Left colon (tissue), 2 donors: ENCODE measurements at regions not wholly inside any gene's neighbourhood (a gene's known extent, or its start where the extent isn't known, plus 50 kb on each side); places are given as distances from the start of the nearest gene placed in this dataset.

Experiments used
- ATAC-seq: fragments of 200-7000 bp; cut with Tn5 transposase; one replicate; pipeline ENCODE4 v1.9.1; 2020; ENCODE audit warnings: mild to moderate bottlenecking, moderate library complexity
- DNase-seq, 2 donors: peaks; one replicate each; pipeline ENCODE4 v3.0.0-alpha.2; 2020
- intact Hi-C, 2 donors: fragments of 100-400 bp; cut with DNase I in 1 of 2; cut with micrococcal nuclease in 1 of 2; formaldehyde crosslinking; loops; one replicate each; pipeline versions ENCODE4 v1.11.2 to v1.14.0; 2022; cut with DNase I, micrococcal nuclease
- donor health status: DM: no; HTN: no; CAD: no.
- donor health status: DM: yes; HTN: yes; CAD: no.

DNA sequence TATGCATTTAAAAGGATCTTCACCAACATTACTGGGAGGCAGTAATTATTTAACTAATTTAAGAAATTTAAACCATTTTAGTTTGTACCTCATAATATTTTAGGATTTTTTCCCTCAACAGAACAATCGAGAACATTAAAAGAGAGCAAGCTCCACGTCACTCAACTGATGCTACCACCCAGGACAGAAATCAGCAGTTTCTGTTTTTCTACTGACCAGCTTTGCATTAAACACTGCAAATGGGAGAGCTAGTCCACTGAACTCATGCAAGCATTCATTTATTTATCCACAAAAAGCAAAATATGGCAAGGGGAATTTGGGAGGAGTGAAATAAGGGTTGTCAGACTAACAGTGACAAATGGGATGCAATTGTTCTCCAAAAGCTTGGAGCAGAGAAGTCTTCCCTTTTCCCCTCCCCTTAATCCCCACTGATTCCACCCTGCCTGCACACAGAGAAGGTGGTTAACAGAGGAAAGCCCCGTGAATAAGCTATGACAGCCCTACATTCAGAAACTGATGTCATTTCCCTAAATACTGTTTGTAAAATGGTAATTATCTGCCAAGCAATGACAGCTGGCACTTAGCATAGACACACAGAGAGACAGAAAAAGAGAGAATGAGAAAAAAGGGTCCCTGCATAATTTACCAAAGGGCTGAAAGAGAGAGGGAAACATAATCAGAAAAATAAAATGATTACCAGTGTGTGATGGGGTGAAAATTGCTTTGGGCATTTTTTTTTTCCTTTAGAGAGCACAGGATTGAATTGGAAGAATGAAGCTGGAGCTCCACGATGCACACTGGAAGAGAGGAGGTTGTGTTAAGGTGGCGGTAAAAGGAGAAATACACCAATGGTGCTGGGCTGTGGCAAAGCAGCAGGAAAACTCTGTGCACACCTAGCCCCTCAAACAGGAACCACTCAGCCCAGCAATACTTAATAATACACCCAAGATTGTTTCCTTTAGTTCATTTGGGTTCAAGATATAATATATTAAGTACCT is 777.4 kb downstream of the TUSC7 start:
- ATAC-seq = no peak
- no peak for DNase-seq

DNA sequence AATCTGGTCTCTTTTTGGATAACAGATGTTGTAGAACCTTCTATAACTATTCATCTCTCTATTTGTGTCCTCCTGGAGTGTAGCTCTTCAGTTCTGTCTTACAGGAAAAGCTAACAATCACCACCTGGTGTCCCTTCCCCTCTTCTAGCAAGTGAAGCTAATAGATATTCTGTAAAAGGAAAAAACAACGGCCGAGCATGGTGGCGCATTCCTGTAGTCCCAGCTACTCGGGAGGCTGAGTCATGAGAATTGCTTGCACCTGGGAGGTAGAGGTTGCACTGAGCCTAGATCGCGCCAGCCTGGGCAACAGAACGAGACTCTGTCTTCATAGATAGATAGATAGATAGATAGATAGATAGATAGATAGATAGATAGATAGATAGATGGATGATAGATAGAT is 779.4 kb downstream of the TUSC7 start:
- no peak for DNase-seq
- intact Hi-C loops = no loop called here
- ATAC-seq = no peak

More for the DNA sequence above, 777.4 kb downstream of the TUSC7 start:
- intact Hi-C loops = no loop called here

DNA sequence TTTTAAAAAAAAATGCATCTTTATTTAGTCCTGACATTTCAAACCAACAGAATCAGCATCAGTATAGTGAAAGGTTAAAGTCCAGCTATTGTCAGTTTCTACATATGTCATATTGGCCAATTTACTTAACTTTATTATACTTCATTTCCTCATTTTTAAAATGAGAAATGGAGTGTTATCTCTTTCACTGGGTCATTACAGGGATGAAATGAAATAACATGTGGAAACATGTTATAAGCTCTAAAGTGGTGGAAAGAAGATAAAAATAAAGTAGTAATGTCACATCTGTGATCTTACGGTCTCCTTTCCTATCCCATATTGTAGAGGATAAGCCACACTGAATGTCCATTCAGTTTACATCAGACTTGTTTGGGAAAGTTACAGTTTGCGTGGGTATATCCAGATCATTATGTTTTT is 780.1 kb downstream of the TUSC7 start:
- peak; percentile 75 for ATAC-seq
- intact Hi-C loops = no loop called here

DNA sequence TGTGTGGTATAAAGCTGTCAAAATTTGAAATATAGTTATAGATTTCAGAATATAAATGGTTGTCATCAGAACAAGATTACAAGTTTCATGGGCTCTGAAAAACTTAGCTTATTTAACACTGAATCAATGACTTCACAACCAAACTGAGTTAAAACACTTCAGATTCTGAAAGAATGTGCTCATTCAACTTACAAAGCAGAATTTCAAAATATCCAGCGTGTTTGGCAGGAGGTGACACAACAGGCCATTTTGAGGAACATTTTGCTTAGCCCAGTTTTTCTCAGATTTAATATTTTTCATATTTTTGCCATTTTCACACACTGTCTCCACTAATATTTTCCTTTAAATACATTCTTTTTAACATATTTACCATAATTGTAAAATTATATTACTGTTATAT is 781.1 kb downstream of the TUSC7 start:
- DNase-seq (no peak), ATAC-seq (no peak)
- intact Hi-C loops = no loop called here

More for the DNA sequence above, 780.1 kb downstream of the TUSC7 start:
- DNase-seq = no peak

DNA sequence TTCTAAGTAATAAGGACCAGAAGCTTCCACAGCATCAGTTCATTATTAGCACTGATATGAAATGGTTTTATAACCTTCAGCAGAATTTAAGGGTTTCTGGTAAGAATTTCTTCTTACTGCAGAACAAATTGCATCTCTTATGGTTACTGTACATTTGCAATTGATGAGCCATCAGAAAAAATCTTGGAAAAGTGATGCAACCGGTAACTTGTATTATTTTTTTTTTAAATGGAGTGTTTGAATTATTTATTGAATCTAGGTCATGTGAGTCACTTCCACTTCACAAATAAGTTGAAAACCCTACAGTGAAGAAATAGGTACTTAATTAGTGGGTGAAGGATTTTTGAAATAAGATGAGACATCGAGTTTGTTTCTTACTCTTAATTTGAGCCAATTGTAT is 786.0 kb downstream of the TUSC7 start:
- DNase-seq = no peak
- no peak for ATAC-seq

DNA sequence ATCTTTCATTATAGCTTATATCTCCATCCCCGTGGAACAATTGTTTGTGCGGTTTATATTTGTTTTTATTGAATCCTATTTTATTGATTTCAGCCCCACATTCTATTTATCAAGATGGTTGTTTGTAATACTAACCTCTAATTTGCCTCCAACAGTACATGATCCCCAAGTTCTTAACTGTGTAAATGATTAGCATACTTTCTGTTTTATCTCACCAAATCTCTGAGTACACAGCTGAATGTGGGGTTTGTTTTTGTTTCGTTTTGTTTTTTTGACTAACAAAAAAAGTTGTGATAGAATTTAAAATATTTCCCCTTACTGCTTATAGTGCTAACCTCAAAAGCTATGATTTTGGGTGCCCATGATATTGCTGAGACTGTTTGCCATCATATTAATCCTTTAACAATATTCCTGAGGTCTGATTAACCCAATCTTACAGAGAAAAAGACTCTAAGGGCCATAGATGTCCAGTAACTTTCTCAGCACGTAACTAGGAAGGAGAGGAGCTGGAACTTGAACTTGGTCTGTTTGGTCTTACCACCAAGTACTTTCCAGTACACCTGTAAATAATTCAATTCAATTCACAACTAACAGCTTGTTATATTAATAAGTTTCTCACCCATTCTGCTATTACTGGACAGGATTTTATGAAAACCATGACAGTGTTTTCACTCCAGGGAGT is 789.8 kb downstream of the TUSC7 start:
- no peak for ATAC-seq
- intact Hi-C loops = no loop called here
- no peak for DNase-seq

More for the DNA sequence above, 786.0 kb downstream of the TUSC7 start:
- intact Hi-C loops = no loop called here

DNA sequence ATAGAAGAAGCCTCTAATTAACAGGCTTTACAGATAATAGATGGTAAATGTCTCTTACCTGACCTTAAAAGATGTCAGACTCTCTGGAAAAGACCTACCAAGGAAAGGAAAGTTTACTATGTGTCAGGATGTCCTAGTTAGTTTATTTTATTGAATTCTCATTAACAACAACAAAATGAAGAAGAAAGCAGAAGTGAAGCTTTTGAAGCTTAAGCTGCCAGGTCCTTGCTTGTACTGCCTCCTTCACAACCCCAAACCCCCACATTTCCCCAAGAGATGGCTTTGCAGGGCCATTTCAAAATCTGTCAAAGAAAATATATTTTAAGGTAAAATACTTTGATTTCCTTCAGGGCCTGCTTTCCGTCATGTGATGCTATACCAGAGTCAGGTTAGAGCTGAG is 798.4 kb downstream of the TUSC7 start:
- intact Hi-C loops = no loop called here
- ATAC-seq = no peak
- DNase-seq = no peak

DNA sequence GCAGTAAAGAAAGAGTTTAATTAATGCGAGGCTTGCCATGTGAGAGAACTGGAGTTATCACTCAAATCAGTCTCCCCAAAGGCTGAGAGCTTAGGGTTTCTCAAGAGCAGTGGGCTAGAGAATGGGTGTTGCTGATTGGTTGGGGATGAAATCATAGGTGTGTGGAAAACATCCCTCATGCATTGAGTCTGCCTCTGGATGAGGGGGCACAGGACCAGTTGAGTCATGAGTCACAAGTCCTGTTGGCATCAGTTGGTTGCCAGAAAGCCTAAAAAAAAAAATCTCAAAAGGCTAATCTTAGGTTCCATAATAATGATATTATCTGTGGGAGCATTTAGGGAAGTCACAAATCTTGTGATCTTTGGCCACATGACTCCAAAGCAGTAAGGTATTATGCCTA is 800.3 kb downstream of the TUSC7 start:
- ATAC-seq = no peak
- DNase-seq = no peak
- intact Hi-C loops = no loop called here

DNA sequence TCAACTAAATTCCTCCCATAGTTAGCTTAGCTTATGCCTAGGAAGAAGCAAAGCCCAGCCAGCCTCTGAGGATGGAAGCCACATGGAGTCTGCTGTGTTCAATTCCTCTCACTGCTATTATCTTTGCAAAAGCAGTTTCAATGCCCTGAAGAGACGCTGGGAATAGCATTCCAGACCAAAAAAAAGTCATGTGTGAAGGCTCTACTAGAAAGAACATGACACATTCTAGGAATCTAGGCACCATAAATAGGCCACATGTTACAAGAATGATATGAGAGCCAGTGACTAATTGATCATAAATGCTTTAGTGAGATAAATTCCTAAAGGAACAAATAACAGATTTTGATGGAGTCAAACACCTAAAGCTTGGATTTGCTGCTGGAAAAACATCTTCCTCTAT is 800.8 kb downstream of the TUSC7 start:
- ATAC-seq (no peak), DNase-seq (no peak)
- intact Hi-C loops = no loop called here

DNA sequence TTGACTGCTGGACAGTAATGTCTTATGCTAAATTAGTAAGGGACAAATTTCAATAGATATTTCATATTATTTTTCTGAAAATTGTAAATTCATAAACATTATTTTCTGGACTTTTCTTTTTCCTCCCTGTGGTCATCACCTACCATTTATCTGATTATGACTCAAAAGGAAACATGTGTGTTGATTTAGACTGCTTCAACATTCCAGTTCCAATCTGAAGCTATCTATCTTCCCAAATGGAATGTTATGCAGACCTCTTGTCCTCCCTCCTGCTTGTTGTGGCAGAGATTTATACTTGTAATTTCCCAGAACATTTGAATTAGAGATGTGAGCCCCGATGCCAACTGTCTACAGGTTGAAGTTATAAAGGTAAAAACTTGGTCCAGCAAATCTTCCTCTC is 803.4 kb downstream of the TUSC7 start:
- DNase-seq (no peak), ATAC-seq (no peak)
- intact Hi-C loops = no loop called here

DNA sequence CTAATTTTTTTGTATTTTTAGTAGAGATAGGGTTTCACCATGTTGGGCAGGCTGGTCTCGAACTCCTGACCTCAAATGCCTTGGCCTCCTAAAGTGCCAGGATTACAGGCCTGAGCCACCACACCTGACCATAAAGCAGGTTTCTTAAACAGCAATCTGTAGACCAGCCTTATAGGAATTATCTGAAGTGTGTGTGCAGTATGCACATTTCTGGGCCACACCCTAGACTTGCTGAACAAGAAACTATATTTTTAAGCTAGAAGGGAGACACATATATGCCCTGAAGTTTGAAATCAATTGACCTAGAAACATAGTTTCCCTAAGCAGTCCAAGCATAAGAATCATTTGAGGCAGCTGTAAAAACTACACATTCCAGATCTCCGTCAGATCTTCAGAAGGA is 805.7 kb downstream of the TUSC7 start:
- DNase-seq = no peak
- intact Hi-C loops = no loop called here
- peak; percentile 67 for ATAC-seq

DNA sequence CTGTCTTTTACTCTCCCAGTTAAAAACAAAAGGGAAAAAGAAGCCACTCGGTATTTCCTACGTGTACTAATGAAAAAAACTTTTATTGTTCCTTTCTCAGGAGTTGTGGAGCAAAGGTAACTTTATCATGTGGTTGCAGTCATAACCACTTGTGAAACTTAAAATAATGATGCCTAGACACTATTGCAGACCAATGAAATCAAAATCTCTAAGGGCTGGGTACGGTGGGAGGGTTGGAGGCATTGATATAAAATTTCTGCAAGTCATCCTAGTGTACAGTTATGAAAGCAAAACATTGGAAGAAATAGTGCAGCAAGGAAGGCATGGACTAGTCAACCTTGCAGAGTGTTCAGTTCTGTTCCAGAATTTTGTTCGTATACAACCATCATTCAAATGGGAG is 808.8 kb downstream of the TUSC7 start:
- ATAC-seq (peak; percentile 90), DNase-seq (no peak)

DNA sequence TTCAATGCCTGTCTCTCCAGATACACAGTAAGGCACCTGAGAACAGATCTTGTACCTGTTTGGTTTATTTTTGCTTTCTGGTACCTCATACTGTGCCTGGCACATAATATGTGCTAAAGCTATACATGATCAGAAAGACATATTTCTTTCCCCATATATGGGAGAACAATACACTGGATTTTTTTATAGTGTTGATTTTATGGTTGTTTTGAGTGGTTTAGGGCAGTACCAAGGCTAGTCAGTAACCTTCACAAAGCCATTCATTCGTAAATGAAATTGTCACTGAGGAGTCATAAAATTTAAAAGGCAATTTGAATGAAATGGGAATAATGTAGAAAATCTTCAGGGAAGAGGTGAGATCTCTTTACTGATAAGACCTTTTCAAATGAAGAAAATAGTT is 810.2 kb downstream of the TUSC7 start:
- no peak for DNase-seq
- intact Hi-C loops = loop anchor here in 1 of 2 donors (10.0 kb wide), 1 partner anchor 745 kb away; no protein-coding TSS in a partner anchor
- ATAC-seq = peak; percentile 74

More for the DNA sequence above, 808.8 kb downstream of the TUSC7 start:
- intact Hi-C loops = no loop called here

DNA sequence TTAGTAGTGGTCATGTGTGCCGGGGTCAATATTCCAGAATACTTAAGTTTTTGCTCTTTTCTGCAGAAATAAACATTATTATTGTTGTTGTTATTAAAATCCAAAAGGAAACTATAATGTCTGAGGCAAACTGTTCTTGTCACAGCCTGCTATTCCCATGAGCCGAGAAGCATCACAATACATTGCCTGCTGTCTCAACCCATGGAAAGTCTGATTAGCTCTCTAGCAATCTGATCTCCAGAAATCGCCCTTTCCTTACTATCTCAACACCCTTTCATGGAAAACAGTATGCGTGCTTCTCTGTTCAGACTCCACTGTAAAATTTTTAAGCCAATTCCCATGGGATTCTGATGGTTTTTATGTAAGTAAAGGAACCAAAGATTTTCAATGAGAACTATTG is 811.0 kb downstream of the TUSC7 start:
- intact Hi-C loops = loop anchor here in 1 of 2 donors (10.0 kb wide), 1 partner anchor 746 kb away; no protein-coding TSS in a partner anchor
- DNase-seq = no peak
- no peak for ATAC-seq

DNA sequence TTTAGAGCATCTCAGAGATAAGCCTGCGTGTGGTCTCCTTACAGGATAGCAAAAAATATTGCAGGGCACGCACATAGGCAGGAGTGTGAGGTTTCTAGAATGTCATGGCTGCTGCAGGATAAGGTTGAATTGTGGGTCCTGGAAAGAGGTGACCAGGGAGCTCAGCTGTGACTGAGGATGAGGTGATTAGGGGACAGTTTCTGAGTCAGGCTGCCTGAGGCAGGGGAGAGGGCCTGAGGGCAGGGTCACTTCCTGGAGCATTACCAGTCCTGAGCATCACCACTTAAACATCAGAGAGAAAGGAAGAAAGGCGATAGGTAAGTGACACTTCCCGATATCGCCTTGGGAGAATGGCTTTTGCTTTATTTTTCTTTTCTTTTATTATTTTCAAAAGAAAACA is 813.8 kb downstream of the TUSC7 start:
- intact Hi-C loops = loop anchor here in 1 of 2 donors (10.0 kb wide), 1 partner anchor 749 kb away; no protein-coding TSS in a partner anchor
- DNase-seq (no peak), ATAC-seq (no peak)

DNA sequence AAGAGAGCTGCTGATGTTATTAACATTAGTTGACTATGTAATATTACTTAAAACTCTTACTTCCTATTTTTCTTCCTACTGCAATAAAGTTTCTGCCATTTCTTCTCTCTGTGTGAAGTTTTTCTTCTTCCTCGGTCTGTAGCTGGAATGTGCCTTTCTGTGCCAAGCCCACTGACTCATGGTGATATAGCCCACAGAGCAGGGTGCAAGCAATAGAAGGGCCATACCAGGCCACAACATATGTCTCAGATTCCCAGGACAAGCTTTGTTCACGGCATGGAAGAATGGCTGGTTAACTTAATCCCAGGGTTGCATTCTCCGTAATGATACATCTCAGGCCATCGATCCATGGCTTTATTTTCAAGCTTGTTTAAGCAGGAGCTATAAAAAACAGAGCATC is 815.3 kb downstream of the TUSC7 start:
- intact Hi-C loops = loop anchor here in 1 of 2 donors (10.0 kb wide), 1 partner anchor 750 kb away; no protein-coding TSS in a partner anchor
- DNase-seq (no peak), ATAC-seq (no peak)

DNA sequence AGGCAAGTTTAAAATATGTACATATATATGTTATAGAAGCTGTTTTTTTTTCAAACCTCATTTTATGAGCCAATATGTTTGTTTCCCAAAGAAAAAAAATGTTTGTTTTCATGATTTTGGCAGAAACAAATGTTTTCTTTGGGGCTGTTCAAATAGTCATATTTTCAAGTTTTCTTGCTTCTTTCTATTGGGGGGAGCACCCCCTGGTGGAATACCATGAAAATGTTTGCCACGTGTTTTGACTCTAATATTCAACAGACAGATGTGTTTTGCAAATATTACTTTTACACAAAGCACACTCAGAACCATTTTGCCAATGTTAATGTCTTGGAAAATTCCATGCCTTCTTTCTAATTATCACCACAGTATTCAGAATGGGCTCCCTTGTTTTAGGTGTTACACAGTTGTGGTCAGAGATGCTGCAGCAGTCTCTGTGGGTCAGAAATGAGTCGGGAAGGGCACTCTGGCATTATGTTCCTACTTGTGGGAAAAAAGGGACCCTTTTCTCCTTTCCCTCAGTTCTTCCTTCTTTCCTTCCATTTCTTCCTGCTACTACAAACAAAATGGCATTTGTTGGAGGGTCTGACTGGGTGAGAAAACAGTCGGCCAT is 817.0 kb downstream of the TUSC7 start:
- intact Hi-C loops = loop anchor here in 1 of 2 donors (10.0 kb wide), 1 partner anchor 752 kb away; no protein-coding TSS in a partner anchor
- peak in 1 of 2 donors; percentile 36 for DNase-seq
- peak; percentile 38 for ATAC-seq

DNA sequence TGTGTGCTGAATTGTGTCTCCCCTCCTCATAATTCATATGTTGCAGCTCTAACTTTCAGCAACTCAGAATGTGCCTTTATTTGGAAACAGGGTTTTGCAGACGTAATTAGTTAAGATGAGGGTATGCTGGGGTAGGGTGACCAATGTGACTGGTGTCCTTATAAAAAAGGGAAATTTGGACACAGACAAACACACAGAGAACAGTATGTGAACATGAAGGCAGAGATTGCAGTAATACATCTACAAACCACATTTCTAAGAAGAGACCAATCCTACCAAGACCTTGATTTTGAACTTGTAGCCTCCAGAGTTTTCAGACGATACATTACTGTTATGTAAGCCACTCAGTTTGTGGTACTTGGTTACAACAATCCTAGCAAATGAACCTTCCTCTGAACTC is 817.8 kb downstream of the TUSC7 start:
- DNase-seq (no peak), ATAC-seq (no peak)
- intact Hi-C loops = loop anchor here in 1 of 2 donors (10.0 kb wide), 1 partner anchor 753 kb away; no protein-coding TSS in a partner anchor

DNA sequence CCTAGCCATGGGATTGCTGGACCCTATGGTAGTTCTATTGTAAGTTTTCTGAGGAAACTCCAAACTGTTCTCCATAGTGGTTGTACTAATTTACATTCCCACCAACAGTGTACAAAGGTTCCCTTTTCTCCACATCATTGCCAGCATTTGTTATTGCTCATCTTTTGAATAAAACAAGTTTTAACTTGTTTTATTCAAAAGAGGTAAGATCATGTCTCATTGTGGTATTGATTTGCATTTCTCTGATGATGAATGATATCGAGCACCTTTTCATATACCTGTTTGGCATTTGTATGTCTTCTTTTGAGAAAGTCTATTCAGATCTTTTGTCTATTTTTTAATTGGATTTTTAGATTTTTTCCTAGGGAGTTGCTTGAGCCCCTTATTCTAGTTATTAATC is 819.1 kb downstream of the TUSC7 start:
- DNase-seq = no peak
- intact Hi-C loops = loop anchor here in 1 of 2 donors (10.0 kb wide), 1 partner anchor 754 kb away; no protein-coding TSS in a partner anchor
- ATAC-seq = no peak
